Neural progenitor cell (in vitro differentiated cells): ENCODE measurements at regions not wholly inside any gene's neighbourhood (a gene's known extent, or its start where the extent isn't known, plus 50 kb on each side); places are given as distances from the start of the nearest gene placed in this dataset.
A peak's percentile ranks its signal among the peaks of the same experiment; 100 is the strongest.

Experiments used
- DNase-seq: peaks from one replicate; pipeline ENCODE4 v3.0.0-alpha.2; 2016; ENCODE audit warnings: low spot score
- H2AFZ ChIP-seq: fragments of 200-600 bp; sonication (generic); replicated peaks from 2 replicates; pipeline ENCODE4 v1.6.1; 2016; ENCODE audit warnings: antibody characterized with exemption
- H3F3A ChIP-seq: fragments of 200-600 bp; sonication (generic); 2 replicates; pipeline ENCODE4 v1.6.1; 2016; ENCODE audit warnings: antibody characterized with exemption, low read depth
- H3K27ac ChIP-seq: fragments of 200-600 bp; sonication (generic); 2 replicates; pipeline ENCODE4 v1.5.1; 2016; ENCODE audit warnings: mild to moderate bottlenecking
- H3K27me3 ChIP-seq: fragments of 200-600 bp; sonication (generic); 2 replicates; pipeline ENCODE4 v1.6.1; 2016; ENCODE audit warnings: mild to moderate bottlenecking, moderate library complexity
- H3K36me3 ChIP-seq: fragments of 200-600 bp; sonication (generic); 2 replicates; pipeline ENCODE4 v1.5.1; 2016
- H3K4me1 ChIP-seq: fragments of 200-600 bp; sonication (generic); 2 replicates; pipeline ENCODE4 v1.6.1; 2016; ENCODE audit warnings: mixed run types
- H3K4me2 ChIP-seq: fragments of 200-600 bp; sonication (generic); 2 replicates; pipeline ENCODE4 v1.6.1; 2016
- H3K4me3 ChIP-seq: fragments of 200-600 bp; sonication (generic); 2 replicates; pipeline ENCODE4 v1.5.1; 2016
- H3K79me2 ChIP-seq: fragments of 200-600 bp; sonication (generic); 2 replicates; pipeline ENCODE4 v1.6.1; 2016; ENCODE audit warnings: low read depth
- H3K9ac ChIP-seq: fragments of 200-600 bp; sonication (generic); 2 replicates; pipeline ENCODE4 v1.6.1; 2016
- H3K9me3 ChIP-seq: fragments of 200-600 bp; sonication (generic); 2 replicates; pipeline ENCODE4 v1.5.1; 2016; ENCODE audit warnings: low read depth
- H4K20me1 ChIP-seq: fragments of 200-600 bp; sonication (generic); 2 replicates; pipeline ENCODE4 v1.6.1; 2016; ENCODE audit warnings: low read depth
- H3K27ac Mint-ChIP-seq: 3 replicates; pipeline ENCODE4 v1.8.0; 2021; ENCODE audit warnings: mixed read lengths
- H3K27me3 Mint-ChIP-seq: 2 replicates; pipeline ENCODE4 v1.8.0; 2022; ENCODE audit warnings: low read depth, mild to moderate bottlenecking, inconsistent platforms, moderate library complexity, mixed read lengths; ENCODE audit not compliant: insufficient read depth
- H3K36me3 Mint-ChIP-seq: 3 replicates; pipeline ENCODE4 v1.8.0; 2021; ENCODE audit warnings: mixed read lengths
- H3K4me1 Mint-ChIP-seq: 3 replicates; pipeline ENCODE4 v1.8.0; 2021; ENCODE audit warnings: mixed read lengths
- H3K4me3 Mint-ChIP-seq: 3 replicates; pipeline ENCODE4 v1.8.0; 2021; ENCODE audit warnings: mild to moderate bottlenecking, moderate library complexity, mixed read lengths
- H3K9me3 Mint-ChIP-seq: 3 replicates; pipeline ENCODE4 v1.8.0; 2020; ENCODE audit warnings: mixed read lengths
- CTCF ChIP-seq: fragments of 200-600 bp; sonication (generic); IDR thresholded peaks from 2 replicates; pipeline ENCODE4 v1.5.1; 2017; ENCODE audit warnings: antibody characterized with exemption, mild to moderate bottlenecking
- EZH2 ChIP-seq: fragments of 200-600 bp; sonication (generic); IDR thresholded peaks from 2 replicates; pipeline ENCODE4 v1.6.1; 2017; ENCODE audit warnings: antibody characterized with exemption, mild to moderate bottlenecking, moderate library complexity
- EZH2phosphoT487 ChIP-seq: fragments of 200-600 bp; sonication (generic); IDR thresholded peaks from 2 replicates; pipeline ENCODE4 v1.6.1; 2017; ENCODE audit warnings: antibody characterized with exemption

GRCh38 chr14:22329371-22329770 is 259.7 kb downstream of the DAD1 start:
- Histone ChIP-seq H3F3A (no peaks in the 10 kb centered on the region), H2AFZ (no peak overlapping the region), H3K27me3 (no peaks in the 10 kb centered on the region), H3K27ac (no peak overlapping the region), H3K36me3 (no peaks in the 10 kb centered on the region), H3K9me3 (peaks cover 4% of the 10 kb centered on the region), H4K20me1 (no peaks in the 10 kb centered on the region), H3K4me1 (peaks cover 8% of the 10 kb centered on the region), H3K79me2 (no peaks in the 10 kb centered on the region), H3K4me2 (no peak overlapping the region), H3K4me3 (no peak overlapping the region), H3K9ac (no peak overlapping the region)
- Mint-ChIP-seq H3K4me1 (peaks cover 9% of the 10 kb centered on the region), H3K36me3 (no peaks in the 10 kb centered on the region), H3K4me3 (no peak overlapping the region), H3K9me3 (peaks cover 16% of the 10 kb centered on the region), H3K27ac (no peak overlapping the region), H3K27me3 (peaks cover 2% of the 10 kb centered on the region)
- TF ChIP-seq EZH2phosphoT487: no peak
- no peak for TF ChIP-seq EZH2
- no peak for TF ChIP-seq CTCF
- no peak for DNase-seq

GRCh38 chr14:22325676-22326400 is 263.2 kb downstream of the DAD1 start:
- TF ChIP-seq EZH2phosphoT487: no peak
- no peak for TF ChIP-seq EZH2
- no peak for TF ChIP-seq CTCF
- H3K36me3 ChIP-seq: no peaks in the 10 kb centered on the region
- no peak overlapping the region for H3K27ac ChIP-seq
- H3K36me3 Mint-ChIP-seq: no peaks in the 10 kb centered on the region
- H3K79me2 ChIP-seq: no peaks in the 10 kb centered on the region
- peaks cover 16% of the 10 kb centered on the region for H3K9me3 Mint-ChIP-seq
- no peaks in the 10 kb centered on the region for H3K4me1 Mint-ChIP-seq
- no peaks in the 10 kb centered on the region for H3F3A ChIP-seq
- peaks cover 2% of the 10 kb centered on the region for H3K27me3 Mint-ChIP-seq
- H3K9ac ChIP-seq: no peak overlapping the region
- H3K27ac Mint-ChIP-seq: no peak overlapping the region
- H3K4me3 ChIP-seq: no peak overlapping the region
- H4K20me1 ChIP-seq: no peaks in the 10 kb centered on the region
- DNase-seq: no peak
- H3K4me2 ChIP-seq: no peak overlapping the region
- H3K27me3 ChIP-seq: no peaks in the 10 kb centered on the region
- peaks cover 4% of the 10 kb centered on the region for H3K9me3 ChIP-seq
- no peak overlapping the region for H3K4me3 Mint-ChIP-seq
- no peak overlapping the region for H2AFZ ChIP-seq
- H3K4me1 ChIP-seq: no peaks in the 10 kb centered on the region

- H3K36me3 Mint-ChIP-seq: no peaks in the 10 kb centered on the region
- Histone ChIP-seq H3K27me3 (no peaks in the 10 kb centered on the region), H3K9ac (no peak overlapping the region), H3K36me3 (no peaks in the 10 kb centered on the region), H4K20me1 (no peaks in the 10 kb centered on the region), H3K27ac (no peak overlapping the region), H3F3A (no peaks in the 10 kb centered on the region), H2AFZ (peak overlapping the region; percentile 84), H3K9me3 (no peaks in the 10 kb centered on the region), H3K79me2 (no peaks in the 10 kb centered on the region), H3K4me1 (no peaks in the 10 kb centered on the region), H3K4me3 (no peak overlapping the region), H3K4me2 (no peak overlapping the region)
- DNase-seq: no peak
- H3K4me1 Mint-ChIP-seq: peaks cover 3% of the 10 kb centered on the region
- TF ChIP-seq EZH2phosphoT487 (no peak), EZH2 (no peak), CTCF (no peak)
- H3K9me3 Mint-ChIP-seq: no peaks in the 10 kb centered on the region
- no peaks in the 10 kb centered on the region for H3K27me3 Mint-ChIP-seq
- H3K27ac Mint-ChIP-seq: no peak overlapping the region
- no peak overlapping the region for H3K4me3 Mint-ChIP-seq
Measured at GRCh38 chr14:22320362-22320750, 268.7 kb downstream of the DAD1 start.
